Uterus (tissue), 2 donors: ENCODE measurements at regions not wholly inside any gene's neighbourhood (a gene's known extent, or its start where the extent isn't known, plus 50 kb on each side); places are given as distances from the start of the nearest gene placed in this dataset.

ENCODE experiments used
- POLR2A ChIP-seq, 2 donors: fragments of 450-650 bp; IDR thresholded peaks; one replicate each; pipeline ENCODE4 v1.6.1; 2016; ENCODE audit warnings: antibody characterized with exemption in 2 of 2, mild to moderate bottlenecking in 1 of 2, moderate library complexity in 1 of 2
- TF ChIP-seq, protein P1 (sequence below), 4 experiments: fragments of 200-600 bp in 2 of 4; fragments of 450-650 bp in 2 of 4; sonication (generic) in 2 of 4; IDR thresholded peaks; one replicate each; pipeline ENCODE4 v1.5.1; 2016 to 2019; ENCODE audit warnings: antibody characterized with exemption in 4 of 4, mild to moderate bottlenecking in 2 of 4, moderate library complexity in 1 of 4

DNA sequence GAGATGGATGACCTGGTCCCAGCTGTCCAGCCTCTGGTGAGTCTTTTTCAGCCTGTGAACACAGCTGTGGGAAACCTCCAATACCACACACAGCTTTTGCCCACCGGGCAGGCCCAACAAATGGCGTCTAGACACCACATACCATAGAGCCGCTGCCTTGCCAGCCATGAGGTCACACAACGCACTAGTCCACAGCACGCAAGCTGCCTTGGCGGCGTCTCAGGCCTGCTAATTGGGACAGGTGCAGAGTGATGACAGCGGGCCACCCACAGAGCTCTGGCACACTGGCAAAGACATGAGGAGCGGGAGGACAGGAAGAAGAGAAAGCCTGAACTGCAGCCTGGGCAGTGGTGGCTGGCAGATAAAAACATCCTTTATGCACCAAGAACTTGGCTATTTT is 125.5 kb downstream of the ADAMTS1 start:
- TF ChIP-seq, protein P1, sequence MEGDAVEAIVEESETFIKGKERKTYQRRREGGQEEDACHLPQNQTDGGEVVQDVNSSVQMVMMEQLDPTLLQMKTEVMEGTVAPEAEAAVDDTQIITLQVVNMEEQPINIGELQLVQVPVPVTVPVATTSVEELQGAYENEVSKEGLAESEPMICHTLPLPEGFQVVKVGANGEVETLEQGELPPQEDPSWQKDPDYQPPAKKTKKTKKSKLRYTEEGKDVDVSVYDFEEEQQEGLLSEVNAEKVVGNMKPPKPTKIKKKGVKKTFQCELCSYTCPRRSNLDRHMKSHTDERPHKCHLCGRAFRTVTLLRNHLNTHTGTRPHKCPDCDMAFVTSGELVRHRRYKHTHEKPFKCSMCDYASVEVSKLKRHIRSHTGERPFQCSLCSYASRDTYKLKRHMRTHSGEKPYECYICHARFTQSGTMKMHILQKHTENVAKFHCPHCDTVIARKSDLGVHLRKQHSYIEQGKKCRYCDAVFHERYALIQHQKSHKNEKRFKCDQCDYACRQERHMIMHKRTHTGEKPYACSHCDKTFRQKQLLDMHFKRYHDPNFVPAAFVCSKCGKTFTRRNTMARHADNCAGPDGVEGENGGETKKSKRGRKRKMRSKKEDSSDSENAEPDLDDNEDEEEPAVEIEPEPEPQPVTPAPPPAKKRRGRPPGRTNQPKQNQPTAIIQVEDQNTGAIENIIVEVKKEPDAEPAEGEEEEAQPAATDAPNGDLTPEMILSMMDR (IDR thresholded peaks at IDR 0.05): no peak
- no peak for TF ChIP-seq POLR2A (IDR thresholded peaks at IDR 0.05)
